Activated CD4-positive, alpha-beta T cell treated with anti-CD3 and anti-CD28 coated beads for 36 hours (primary cell): ENCODE measurements at regions not wholly inside any gene's neighbourhood (a gene's known extent, or its start where the extent isn't known, plus 50 kb on each side); places are given as distances from the start of the nearest gene placed in this dataset.
A peak's percentile ranks its signal among the peaks of the same experiment; 100 is the strongest.

ENCODE experiments used
- ATAC-seq: fragments of 200-7000 bp; cut with Tn5 transposase; one replicate; pipeline ENCODE4 v1.10.0; 2021; ENCODE audit warnings: mild to moderate bottlenecking, moderate library complexity
- CTCF ChIA-PET: fragments of 350-600 bp; sonication (Branson Sonifier 250); formaldehyde crosslinking; loops from one replicate; lab custom pipeline; 2021; ENCODE audit warnings: antibody characterized with exemption; lab: Charles Lee
- POLR2A ChIA-PET: fragments of 350-600 bp; sonication (Branson Sonifier 250); formaldehyde crosslinking; loops from one replicate; lab custom pipeline; 2021; ENCODE audit warnings: antibody characterized with exemption, inconsistent platforms; lab: Charles Lee
- DNase-seq: peaks from one replicate; pipeline ENCODE4 v3.0.0-alpha.2; 2020
- H3K27ac Mint-ChIP-seq: one replicate; pipeline ENCODE4 v1.8.0; 2021; ENCODE audit warnings: mixed read lengths
- H3K27me3 Mint-ChIP-seq: one replicate; pipeline ENCODE4 v1.8.0; 2021; ENCODE audit warnings: mixed read lengths
- H3K36me3 Mint-ChIP-seq: one replicate; pipeline ENCODE4 v1.8.0; 2021; ENCODE audit warnings: low read depth, mixed read lengths
- H3K4me1 Mint-ChIP-seq: one replicate; pipeline ENCODE4 v1.8.0; 2021; ENCODE audit warnings: mixed read lengths
- H3K4me3 Mint-ChIP-seq: one replicate; pipeline ENCODE4 v1.8.0; 2021; ENCODE audit warnings: mild to moderate bottlenecking, moderate library complexity, mixed read lengths
- H3K9me3 Mint-ChIP-seq: one replicate; pipeline ENCODE4 v1.8.0; 2021; ENCODE audit warnings: low read depth, mixed read lengths
- intact Hi-C, 2 experiments: fragments of 100-400 bp; cut with DNase I in 1 of 2; cut with micrococcal nuclease in 1 of 2; formaldehyde crosslinking; loops; one replicate each; pipeline versions ENCODE4 v1.14.2 to v1.15.1; 2022 to 2024; cut with DNase I, micrococcal nuclease

GRCh38 chr4:54359919-54360650 lies 131.0 kb downstream of the PDGFRA start:
- H3K9me3 Mint-ChIP-seq: no peaks in the 10 kb centered on the region
- no peaks in the 10 kb centered on the region for H3K27me3 Mint-ChIP-seq
- no peak overlapping the region for H3K27ac Mint-ChIP-seq
- ATAC-seq (no peak), DNase-seq (no peak)
- no peaks in the 10 kb centered on the region for H3K36me3 Mint-ChIP-seq
- ChIA-PET CTCF (interaction anchor here (1.2 kb wide), 1 partner anchor 23 kb away, joined by 3 read pairs; no protein-coding TSS in a partner anchor), POLR2A (no interaction called here)
- no peak overlapping the region for H3K4me3 Mint-ChIP-seq
- intact Hi-C loops: no loop called here
- no peaks in the 10 kb centered on the region for H3K4me1 Mint-ChIP-seq

- no peak for ATAC-seq
- H3K9me3 Mint-ChIP-seq: no peaks in the 10 kb centered on the region
Observed at GRCh38 chr4:54363037-54363436, 133.9 kb downstream of the PDGFRA start.

GRCh38 chr4:54365691-54366090 lies 136.6 kb downstream of the PDGFRA start:
- no peak for ATAC-seq
- POLR2A ChIA-PET: no interaction called here
- intact Hi-C loops: no loop called here

More at GRCh38 chr4:54363037-54363436, 133.9 kb downstream of the PDGFRA start:
- intact Hi-C loops: no loop called here
- ChIA-PET CTCF (interaction anchor here (0.7 kb wide), 1 partner anchor 56 kb away, joined by 3 read pairs; no protein-coding TSS in a partner anchor), POLR2A (no interaction called here)
- DNase-seq: no peak
- Mint-ChIP-seq H3K27me3 (no peaks in the 10 kb centered on the region), H3K27ac (no peak overlapping the region), H3K4me3 (no peak overlapping the region), H3K36me3 (no peaks in the 10 kb centered on the region), H3K4me1 (no peaks in the 10 kb centered on the region)

GRCh38 chr4:54367059-54367458 lies 138.0 kb downstream of the PDGFRA start:
- H3K36me3 Mint-ChIP-seq: no peaks in the 10 kb centered on the region
- intact Hi-C loops: no loop called here
- H3K4me1 Mint-ChIP-seq: no peaks in the 10 kb centered on the region
- no peaks in the 10 kb centered on the region for H3K27me3 Mint-ChIP-seq
- DNase-seq (no peak), ATAC-seq (no peak)
- POLR2A ChIA-PET: no interaction called here
- no peak overlapping the region for H3K27ac Mint-ChIP-seq
- H3K4me3 Mint-ChIP-seq: no peak overlapping the region
- CTCF ChIA-PET: interaction anchor here (1.3 kb wide), 1 partner anchor 15 kb away, joined by 4 read pairs; no protein-coding TSS in a partner anchor
- H3K9me3 Mint-ChIP-seq: no peaks in the 10 kb centered on the region

More at GRCh38 chr4:54365691-54366090, 136.6 kb downstream of the PDGFRA start:
- Mint-ChIP-seq H3K4me1 (no peaks in the 10 kb centered on the region), H3K27ac (no peak overlapping the region), H3K36me3 (no peaks in the 10 kb centered on the region), H3K9me3 (no peaks in the 10 kb centered on the region), H3K27me3 (no peaks in the 10 kb centered on the region), H3K4me3 (no peak overlapping the region)
- no peak for DNase-seq
- CTCF ChIA-PET: no interaction called here

GRCh38 chr4:54368281-54369265 lies 139.5 kb downstream of the PDGFRA start:
- Mint-ChIP-seq H3K9me3 (no peaks in the 10 kb centered on the region), H3K4me1 (no peaks in the 10 kb centered on the region), H3K27me3 (no peaks in the 10 kb centered on the region), H3K27ac (no peak overlapping the region), H3K4me3 (no peak overlapping the region), H3K36me3 (no peaks in the 10 kb centered on the region)
- intact Hi-C loops: no loop called here
- DNase-seq (no peak), ATAC-seq (no peak)
- ChIA-PET CTCF (interaction anchor here (0.5 kb wide), 1 partner anchor 954 kb away, joined by 3 read pairs; no protein-coding TSS in a partner anchor), POLR2A (no interaction called here)

GRCh38 chr4:54371173-54371572 lies 142.1 kb downstream of the PDGFRA start:
- H3K4me1 Mint-ChIP-seq: no peaks in the 10 kb centered on the region
- POLR2A ChIA-PET: interaction anchor here (0.6 kb wide), 1 partner anchor 11 kb away, joined by 3 read pairs; no protein-coding TSS in a partner anchor
- no peak for DNase-seq
- no peaks in the 10 kb centered on the region for H3K36me3 Mint-ChIP-seq
- no peak overlapping the region for H3K4me3 Mint-ChIP-seq
- CTCF ChIA-PET: no interaction called here
- intact Hi-C loops: no loop called here
- no peak for ATAC-seq
- no peaks in the 10 kb centered on the region for H3K9me3 Mint-ChIP-seq
- H3K27ac Mint-ChIP-seq: no peak overlapping the region
- no peaks in the 10 kb centered on the region for H3K27me3 Mint-ChIP-seq

- intact Hi-C loops: no loop called here
- ChIA-PET CTCF (no interaction called here), POLR2A (no interaction called here)
- Mint-ChIP-seq H3K27ac (no peak overlapping the region), H3K4me1 (no peaks in the 10 kb centered on the region), H3K4me3 (no peak overlapping the region), H3K9me3 (no peaks in the 10 kb centered on the region), H3K27me3 (no peaks in the 10 kb centered on the region), H3K36me3 (no peaks in the 10 kb centered on the region)
- ATAC-seq (no peak), DNase-seq (no peak)
Observed at GRCh38 chr4:54372951-54373350, 143.9 kb downstream of the PDGFRA start.

- ATAC-seq (no peak), DNase-seq (no peak)
- POLR2A ChIA-PET: no interaction called here
- no peak overlapping the region for H3K27ac Mint-ChIP-seq
- H3K9me3 Mint-ChIP-seq: no peaks in the 10 kb centered on the region
- intact Hi-C loops: no loop called here
- H3K27me3 Mint-ChIP-seq: no peaks in the 10 kb centered on the region
- H3K36me3 Mint-ChIP-seq: no peaks in the 10 kb centered on the region
- CTCF ChIA-PET: no interaction called here
- H3K4me3 Mint-ChIP-seq: no peak overlapping the region
- no peaks in the 10 kb centered on the region for H3K4me1 Mint-ChIP-seq
Observed at GRCh38 chr4:54373718-54374210, 144.7 kb downstream of the PDGFRA start.

GRCh38 chr4:54378461-54378860 lies 149.4 kb downstream of the PDGFRA start:
- ATAC-seq (no peak), DNase-seq (no peak)
- intact Hi-C loops: no loop called here
- no peaks in the 10 kb centered on the region for H3K36me3 Mint-ChIP-seq
- ChIA-PET POLR2A (no interaction called here), CTCF (no interaction called here)
- H3K4me3 Mint-ChIP-seq: no peak overlapping the region
- H3K27ac Mint-ChIP-seq: no peak overlapping the region
- H3K4me1 Mint-ChIP-seq: no peaks in the 10 kb centered on the region
- no peaks in the 10 kb centered on the region for H3K9me3 Mint-ChIP-seq
- no peaks in the 10 kb centered on the region for H3K27me3 Mint-ChIP-seq

- intact Hi-C loops: loop anchor here in 1 of 2 experiments (1.0 to 10.0 kb wide), 3 partner anchors 57 to 581 kb away; no protein-coding TSS in a partner anchor
- DNase-seq (no peak), ATAC-seq (no peak)
- Mint-ChIP-seq H3K27ac (no peak overlapping the region), H3K9me3 (peaks cover 5% of the 10 kb centered on the region), H3K27me3 (peaks cover 4% of the 10 kb centered on the region), H3K36me3 (no peaks in the 10 kb centered on the region), H3K4me1 (no peaks in the 10 kb centered on the region), H3K4me3 (no peak overlapping the region)
- ChIA-PET POLR2A (no interaction called here), CTCF (no interaction called here)
Observed at GRCh38 chr4:54384152-54384551, 155.1 kb downstream of the PDGFRA start.

GRCh38 chr4:54384563-54384962 lies 155.5 kb downstream of the PDGFRA start:
- ChIA-PET CTCF (no interaction called here), POLR2A (no interaction called here)
- peak; percentile 42 for DNase-seq
- Mint-ChIP-seq H3K27ac (no peak overlapping the region), H3K4me1 (no peaks in the 10 kb centered on the region), H3K36me3 (no peaks in the 10 kb centered on the region), H3K9me3 (peaks cover 5% of the 10 kb centered on the region), H3K27me3 (peaks cover 4% of the 10 kb centered on the region), H3K4me3 (no peak overlapping the region)
- intact Hi-C loops: loop anchor here in 1 of 2 experiments (1.0 to 10.0 kb wide), 3 partner anchors 57 to 580 kb away; no protein-coding TSS in a partner anchor
- no peak for ATAC-seq
